ENCODE measurements at regions not wholly inside any gene's neighbourhood (a gene's known extent, or its start where the extent isn't known, plus 50 kb on each side); places are given as distances from the start of the nearest gene placed in this dataset.

DNA sequence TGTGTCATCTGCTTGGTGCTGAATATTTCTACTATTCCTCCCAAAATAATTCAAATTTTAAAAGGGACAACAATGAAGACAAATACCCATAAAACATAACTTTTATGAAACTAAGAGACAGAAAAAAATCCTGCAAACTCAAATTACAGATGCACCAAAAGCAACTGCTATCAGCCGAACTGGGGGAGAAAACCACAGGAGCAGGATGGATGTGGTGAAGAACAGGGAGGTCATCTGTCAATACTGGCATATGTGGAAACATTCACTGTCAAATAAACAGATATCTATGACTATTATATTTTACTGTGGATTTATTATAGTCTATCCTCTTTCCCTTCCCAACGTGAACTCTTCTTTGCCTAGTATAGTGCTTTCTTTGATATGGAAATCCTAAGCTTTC is 53.3 kb upstream of the CPOX start:
- ChIA-PET CTCF (no interaction called here), POLR2A (no interaction called here)
- intact Hi-C loops (cut with micrococcal nuclease; ENCODE audit: unreplicated experiment): no loop called here

DNA sequence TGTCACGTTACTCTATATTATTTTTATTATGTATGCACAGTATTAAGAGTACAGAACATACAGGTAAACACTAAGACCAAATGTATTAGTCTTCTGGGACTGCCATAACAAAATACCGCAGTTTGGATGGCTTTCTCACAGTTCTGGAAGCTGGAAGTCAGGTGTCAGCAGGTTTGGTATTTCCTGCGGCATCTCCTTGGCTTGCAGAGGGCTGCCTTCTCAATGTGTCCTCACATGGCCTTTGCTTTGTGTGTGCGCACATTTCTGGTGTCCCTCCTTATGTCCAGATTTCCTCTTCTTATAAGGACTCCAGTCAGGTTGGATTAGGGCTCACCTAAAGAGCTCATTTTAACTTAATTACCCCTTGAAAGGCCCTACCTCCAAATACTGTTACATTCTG is 53.8 kb upstream of the CPOX start:
- CTCF ChIA-PET: no interaction called here
- DNase-seq (ENCODE audit: low read depth, low spot score) (no peak), ATAC-seq (no peak)
- no peak overlapping the region for H3K4me3 ChIP-seq (ENCODE audit: low read depth in 2 of 2, low read length in 2 of 2)
- H3K9me3 ChIP-seq (ENCODE audit: control insufficient read depth, insufficient read depth, low read depth, low read length): no peaks in the 10 kb centered on the region
- no peaks in the 10 kb centered on the region for H3K36me3 ChIP-seq (ENCODE audit: control insufficient read depth, insufficient read depth, low read length)
- TF ChIP-seq, protein P1, sequence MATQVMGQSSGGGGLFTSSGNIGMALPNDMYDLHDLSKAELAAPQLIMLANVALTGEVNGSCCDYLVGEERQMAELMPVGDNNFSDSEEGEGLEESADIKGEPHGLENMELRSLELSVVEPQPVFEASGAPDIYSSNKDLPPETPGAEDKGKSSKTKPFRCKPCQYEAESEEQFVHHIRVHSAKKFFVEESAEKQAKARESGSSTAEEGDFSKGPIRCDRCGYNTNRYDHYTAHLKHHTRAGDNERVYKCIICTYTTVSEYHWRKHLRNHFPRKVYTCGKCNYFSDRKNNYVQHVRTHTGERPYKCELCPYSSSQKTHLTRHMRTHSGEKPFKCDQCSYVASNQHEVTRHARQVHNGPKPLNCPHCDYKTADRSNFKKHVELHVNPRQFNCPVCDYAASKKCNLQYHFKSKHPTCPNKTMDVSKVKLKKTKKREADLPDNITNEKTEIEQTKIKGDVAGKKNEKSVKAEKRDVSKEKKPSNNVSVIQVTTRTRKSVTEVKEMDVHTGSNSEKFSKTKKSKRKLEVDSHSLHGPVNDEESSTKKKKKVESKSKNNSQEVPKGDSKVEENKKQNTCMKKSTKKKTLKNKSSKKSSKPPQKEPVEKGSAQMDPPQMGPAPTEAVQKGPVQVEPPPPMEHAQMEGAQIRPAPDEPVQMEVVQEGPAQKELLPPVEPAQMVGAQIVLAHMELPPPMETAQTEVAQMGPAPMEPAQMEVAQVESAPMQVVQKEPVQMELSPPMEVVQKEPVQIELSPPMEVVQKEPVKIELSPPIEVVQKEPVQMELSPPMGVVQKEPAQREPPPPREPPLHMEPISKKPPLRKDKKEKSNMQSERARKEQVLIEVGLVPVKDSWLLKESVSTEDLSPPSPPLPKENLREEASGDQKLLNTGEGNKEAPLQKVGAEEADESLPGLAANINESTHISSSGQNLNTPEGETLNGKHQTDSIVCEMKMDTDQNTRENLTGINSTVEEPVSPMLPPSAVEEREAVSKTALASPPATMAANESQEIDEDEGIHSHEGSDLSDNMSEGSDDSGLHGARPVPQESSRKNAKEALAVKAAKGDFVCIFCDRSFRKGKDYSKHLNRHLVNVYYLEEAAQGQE (IDR thresholded peaks at IDR 0.05; ENCODE audit: insufficient read depth in 1 of 2, low read depth in 2 of 2, low read length in 1 of 2): no peak
- TF ChIP-seq, protein P2, sequence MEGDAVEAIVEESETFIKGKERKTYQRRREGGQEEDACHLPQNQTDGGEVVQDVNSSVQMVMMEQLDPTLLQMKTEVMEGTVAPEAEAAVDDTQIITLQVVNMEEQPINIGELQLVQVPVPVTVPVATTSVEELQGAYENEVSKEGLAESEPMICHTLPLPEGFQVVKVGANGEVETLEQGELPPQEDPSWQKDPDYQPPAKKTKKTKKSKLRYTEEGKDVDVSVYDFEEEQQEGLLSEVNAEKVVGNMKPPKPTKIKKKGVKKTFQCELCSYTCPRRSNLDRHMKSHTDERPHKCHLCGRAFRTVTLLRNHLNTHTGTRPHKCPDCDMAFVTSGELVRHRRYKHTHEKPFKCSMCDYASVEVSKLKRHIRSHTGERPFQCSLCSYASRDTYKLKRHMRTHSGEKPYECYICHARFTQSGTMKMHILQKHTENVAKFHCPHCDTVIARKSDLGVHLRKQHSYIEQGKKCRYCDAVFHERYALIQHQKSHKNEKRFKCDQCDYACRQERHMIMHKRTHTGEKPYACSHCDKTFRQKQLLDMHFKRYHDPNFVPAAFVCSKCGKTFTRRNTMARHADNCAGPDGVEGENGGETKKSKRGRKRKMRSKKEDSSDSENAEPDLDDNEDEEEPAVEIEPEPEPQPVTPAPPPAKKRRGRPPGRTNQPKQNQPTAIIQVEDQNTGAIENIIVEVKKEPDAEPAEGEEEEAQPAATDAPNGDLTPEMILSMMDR (IDR thresholded peaks at IDR 0.05): no peak
- no peak for TF ChIP-seq TCF7L2 (IDR thresholded peaks at IDR 0.05; ENCODE audit: low read depth, low read length)
- TF ChIP-seq SIN3A (IDR thresholded peaks at IDR 0.05; ENCODE audit: borderline replicate concordance, insufficient read depth, low read depth, low read length): no peak
- no peaks in the 10 kb centered on the region for H3K4me1 ChIP-seq (ENCODE audit: control insufficient read depth, insufficient read depth, low read length)
- H3K27me3 ChIP-seq (ENCODE audit: control insufficient read depth, insufficient read depth, low read length): peaks cover 6% of the 10 kb centered on the region; the same call in 1 of the 2 replicates
- no peak overlapping the region for H3K27ac ChIP-seq (ENCODE audit: low read length)
- intact Hi-C loops (cut with micrococcal nuclease; ENCODE audit: unreplicated experiment) (no loop called here), in situ Hi-C loops (cut with HindIII; ENCODE audit: low pct_unique_long_range_greater_than_20kb, low sequenced_read_pairs) (no loop called here)
- POLR2A ChIA-PET: no interaction called here
- BruUV-seq (replicated peaks): no TSS peak

More for the DNA sequence above, 53.3 kb upstream of the CPOX start:
- no TSS peak for BruUV-seq (replicated peaks)
- Histone ChIP-seq H3K27me3 (ENCODE audit: control insufficient read depth, insufficient read depth, low read length) (peaks cover 6% of the 10 kb centered on the region; the same call in 1 of the 2 replicates), H3K4me3 (ENCODE audit: low read depth in 2 of 2, low read length in 2 of 2) (no peak overlapping the region), H3K36me3 (ENCODE audit: control insufficient read depth, insufficient read depth, low read length) (no peaks in the 10 kb centered on the region), H3K4me1 (ENCODE audit: control insufficient read depth, insufficient read depth, low read length) (no peaks in the 10 kb centered on the region), H3K27ac (ENCODE audit: low read length) (no peak overlapping the region), H3K9me3 (ENCODE audit: control insufficient read depth, insufficient read depth, low read depth, low read length) (no peaks in the 10 kb centered on the region)
- ATAC-seq (no peak), DNase-seq (ENCODE audit: low read depth, low spot score) (no peak)
- in situ Hi-C loops (cut with HindIII; ENCODE audit: low pct_unique_long_range_greater_than_20kb, low sequenced_read_pairs): no loop called here
- TF ChIP-seq TCF7L2 (IDR thresholded peaks at IDR 0.05; ENCODE audit: low read depth, low read length) (no peak), SIN3A (IDR thresholded peaks at IDR 0.05; ENCODE audit: borderline replicate concordance, insufficient read depth, low read depth, low read length) (no peak), POLR2AphosphoS5 (IDR thresholded peaks at IDR 0.05; ENCODE audit: low read depth, low read length) (no peak)
- TF ChIP-seq, protein P2 (IDR thresholded peaks at IDR 0.05): no peak
- TF ChIP-seq, protein P1 (IDR thresholded peaks at IDR 0.05; ENCODE audit: insufficient read depth in 1 of 2, low read depth in 2 of 2, low read length in 1 of 2): no peak

All from Panc1 (cell line).